Coronary artery (tissue), 2 donors: ENCODE measurements at regions not wholly inside any gene's neighbourhood (a gene's known extent, or its start where the extent isn't known, plus 50 kb on each side); places are given as distances from the start of the nearest gene placed in this dataset.
A peak's percentile ranks its signal among the peaks of the same experiment; 100 is the strongest.

Source experiments
- DNase-seq: peaks from one replicate; pipeline ENCODE4 v3.0.0-alpha.2; 2017; ENCODE audit warnings: low spot score
- H3K27ac ChIP-seq, 2 donors: fragments of 200-600 bp; sonication (generic); one replicate each; pipeline ENCODE4 v1.5.1; 2016 to 2019
- H3K4me3 ChIP-seq: fragments of 200-600 bp; sonication (generic); 2 replicates; pipeline ENCODE4 v1.5.1; 2016; ENCODE audit warnings: mild to moderate bottlenecking, moderate library complexity
- CTCF ChIP-seq: fragments of 200-600 bp; sonication (generic); IDR thresholded peaks from one replicate; pipeline ENCODE4 v1.5.1; 2019; ENCODE audit warnings: antibody characterized with exemption

DNA sequence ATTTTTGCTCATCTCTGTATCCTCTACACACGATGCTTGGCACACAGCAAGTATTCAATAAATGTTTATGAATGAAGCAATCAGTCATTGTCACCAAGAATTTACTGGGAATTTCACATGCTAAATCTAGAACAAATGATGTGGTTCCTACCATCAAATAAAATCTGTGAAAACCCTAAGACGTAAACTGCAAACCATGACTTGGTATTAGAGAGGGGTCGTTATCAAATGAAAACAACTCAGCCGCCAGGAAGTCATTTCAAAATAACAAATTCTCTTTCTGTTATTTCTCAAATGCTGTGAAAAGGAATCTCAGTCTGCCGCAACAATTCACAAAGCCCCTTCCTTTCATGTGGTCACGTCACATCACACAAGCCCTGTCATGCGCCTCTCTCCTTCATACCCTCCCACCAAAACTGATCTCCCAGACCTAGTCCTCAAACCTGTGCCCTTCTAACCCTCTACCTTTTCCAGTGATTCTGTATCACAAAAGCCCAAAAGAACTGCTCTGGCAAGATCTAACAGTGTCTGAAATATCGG lies 173.6 kb downstream of the DEPDC1B start:
- no peak for TF ChIP-seq CTCF
- no peak for DNase-seq

DNA sequence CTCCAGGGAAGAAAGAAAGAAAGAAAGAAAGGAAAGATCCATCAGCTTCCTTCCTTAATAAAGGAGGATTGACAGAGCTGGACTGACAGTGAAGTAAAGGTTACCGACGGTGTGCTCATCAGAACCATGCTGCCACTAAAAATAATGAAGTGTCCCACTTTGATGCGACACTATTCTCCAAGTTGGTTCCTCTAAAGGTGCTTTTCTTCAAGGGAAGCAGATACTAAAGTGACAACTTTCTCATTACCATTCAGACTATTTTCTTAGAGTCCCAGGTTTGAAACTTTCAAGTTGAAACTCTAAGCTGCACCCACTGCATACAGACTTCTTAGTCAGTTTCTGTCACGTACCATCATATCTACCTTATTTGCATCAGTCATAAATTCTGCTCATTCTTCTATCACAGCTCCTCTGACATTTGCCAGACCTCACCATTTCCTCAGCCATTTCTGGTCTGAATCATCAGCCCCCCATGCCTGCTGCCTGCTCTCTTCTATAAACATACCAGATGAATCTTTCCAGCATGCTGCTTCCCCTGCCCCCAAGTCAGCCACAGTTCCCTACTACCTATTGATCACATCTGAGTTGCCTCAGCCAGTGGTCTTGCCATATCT lies 177.6 kb downstream of the DEPDC1B start:
- no peak for TF ChIP-seq CTCF
- H3K27ac ChIP-seq, result no peak overlapping the region
- DNase-seq, result no peak
- H3K4me3 ChIP-seq, result no peak overlapping the region

More for the DNA sequence above, 173.6 kb downstream of the DEPDC1B start:
- Histone ChIP-seq H3K4me3 (no peak overlapping the region), H3K27ac (peak overlapping the region; percentile 60 to 66)

- peak overlapping the region; percentile 1 to 81 for H3K27ac ChIP-seq
- H3K4me3 ChIP-seq, result no peak overlapping the region
- DNase-seq, result no peak
- no peak for TF ChIP-seq CTCF
These were observed 178.3 kb downstream of the DEPDC1B start for GRCh38 chr5:60521376-60522291.

- no peak for DNase-seq
- no peak for TF ChIP-seq CTCF
- H3K4me3 ChIP-seq, result peak overlapping the region; percentile 14
- H3K27ac ChIP-seq, result peak overlapping the region; percentile 38 to 81
These were observed 179.3 kb downstream of the DEPDC1B start for GRCh38 chr5:60520451-60521227.

DNA sequence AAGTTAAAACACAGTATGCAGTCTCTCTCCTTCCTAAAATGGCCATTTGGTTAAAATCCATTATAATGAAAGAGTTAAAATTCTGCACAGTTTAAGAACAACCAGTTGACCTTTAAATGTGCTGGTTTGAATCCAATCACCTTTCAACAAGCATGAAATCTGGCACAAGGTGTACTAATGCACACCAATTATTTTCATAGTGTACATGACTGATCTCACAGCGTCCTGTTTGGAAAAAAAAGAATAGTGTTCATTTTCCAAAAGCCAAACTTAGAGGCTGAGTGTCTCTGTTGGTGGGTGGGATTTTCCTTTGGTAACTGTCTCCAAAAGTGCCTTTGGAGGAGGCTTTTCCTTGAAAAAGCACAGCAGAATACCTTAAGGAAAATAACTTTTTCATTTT lies 180.6 kb downstream of the DEPDC1B start:
- Histone ChIP-seq H3K4me3 (no peak overlapping the region), H3K27ac (peak overlapping the region; percentile 38 to 81)
- TF ChIP-seq CTCF, result no peak
- no peak for DNase-seq

DNA sequence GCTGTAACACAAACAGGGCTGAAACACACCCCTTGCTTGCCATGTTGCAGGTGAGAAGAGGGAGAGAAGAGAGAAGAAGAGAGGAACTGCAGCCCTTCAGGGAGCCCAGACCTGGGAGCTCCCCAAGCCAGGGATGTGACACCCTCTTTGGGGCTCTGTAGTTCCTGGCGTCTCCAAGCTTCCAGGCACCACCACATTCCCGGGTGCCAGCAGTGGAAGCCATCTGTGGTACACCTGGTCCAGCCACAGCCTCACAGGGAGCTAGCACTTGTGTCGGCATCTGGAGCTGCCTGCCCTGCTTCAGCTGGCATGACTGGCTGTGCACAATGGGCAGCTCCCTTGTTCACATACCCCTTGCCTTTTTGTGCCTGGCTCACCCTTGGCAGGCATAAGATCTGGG lies 182.1 kb downstream of the DEPDC1B start:
- TF ChIP-seq CTCF, result no peak
- Histone ChIP-seq H3K27ac (peak overlapping the region; percentile 15 to 31), H3K4me3 (no peak overlapping the region)
- DNase-seq, result no peak
